B cell (primary cell): ENCODE measurements at regions not wholly inside any gene's neighbourhood (a gene's known extent, or its start where the extent isn't known, plus 50 kb on each side); places are given as distances from the start of the nearest gene placed in this dataset.

Experiments
- ATAC-seq: fragments of 200-7000 bp; cut with Tn5 transposase; one replicate; pipeline ENCODE4 v1.10.0; 2021; ENCODE audit warnings: low read depth, mild to moderate bottlenecking, moderate number of reproducible peaks, moderate library complexity
- CTCF ChIA-PET: fragments of 350-600 bp; sonication (Branson Sonifier 250); formaldehyde crosslinking; loops from one replicate; lab custom pipeline; 2021; ENCODE audit warnings: antibody characterized with exemption, inconsistent platforms; lab: Charles Lee
- POLR2A ChIA-PET: fragments of 350-600 bp; sonication (Branson Sonifier 250); formaldehyde crosslinking; loops from one replicate; lab custom pipeline; 2021; ENCODE audit warnings: antibody characterized with exemption; lab: Charles Lee
- DNase-seq: peaks from one replicate; pipeline ENCODE4 v3.0.0; 2013
- H2AFZ ChIP-seq: 2 replicates; pipeline ENCODE4 v1.6.1; 2012; ENCODE audit warnings: mild to moderate bottlenecking, low read depth, low read length; ENCODE audit not compliant: insufficient read depth, poor library complexity, severe bottlenecking
- H3K27ac ChIP-seq, 2 donors: 1 replicate in 1 of 2; 2 replicates in 1 of 2; pipeline ENCODE4 v1.5.1; 2012 to 2013; ENCODE audit warnings: low read length in 2 of 2, mild to moderate bottlenecking in 2 of 2, moderate library complexity in 1 of 2
- H3K27me3 ChIP-seq, 4 experiments: fragments of 200-600 bp in 1 of 4; sonication (generic) in 1 of 4; replicated peaks in 1 of 4; 1 replicate in 2 of 4; 2 replicates in 2 of 4; pipeline versions ENCODE4 v1.6.1 to v1.7.0; 2013 to 2016; ENCODE audit warnings: low read length in 3 of 4, mild to moderate bottlenecking in 2 of 4, mixed read lengths in 1 of 4, moderate library complexity in 1 of 4; ENCODE audit not compliant: insufficient read depth in 4 of 4, control insufficient read depth in 3 of 4; ENCODE audit errors: control extremely low read depth in 1 of 4
- H3K36me3 ChIP-seq, 2 experiments: replicated peaks in 1 of 2; 1 replicate in 1 of 2; 2 replicates in 1 of 2; pipeline versions ENCODE4 v1.6.1 to v1.7.1; 2013; ENCODE audit warnings: low read length in 1 of 2; ENCODE audit not compliant: insufficient read depth in 2 of 2, control insufficient read depth in 1 of 2; ENCODE audit errors: control extremely low read depth in 1 of 2, extremely low read depth in 1 of 2
- H3K4me1 ChIP-seq, 2 donors: fragments of 200-600 bp in 1 of 2; sonication (generic) in 1 of 2; 1 replicate in 1 of 2; 2 replicates in 1 of 2; pipeline versions ENCODE4 v1.5.1 to v1.6.1; 2013 to 2017; ENCODE audit warnings: low read length in 2 of 2; ENCODE audit not compliant: control insufficient read depth in 2 of 2, insufficient read depth in 2 of 2
- H3K4me2 ChIP-seq: replicated peaks from 2 replicates; pipeline ENCODE3; 2012; ENCODE audit warnings: mild to moderate bottlenecking, low read depth, low read length; ENCODE audit not compliant: poor library complexity, severe bottlenecking
- H3K4me3 ChIP-seq, 5 experiments: fragments of 200-600 bp in 1 of 5; sonication (generic) in 1 of 5; 1 replicate in 3 of 5; 2 replicates in 2 of 5; pipeline versions ENCODE4 v1.5.1 to v1.7.0; 2011 to 2016; ENCODE audit warnings: low read length in 4 of 5, mild to moderate bottlenecking in 4 of 5, low read depth in 2 of 5, control low read depth in 1 of 5, moderate library complexity in 1 of 5; ENCODE audit not compliant: insufficient read depth in 1 of 5; ENCODE audit errors: control extremely low read depth in 1 of 5, extremely low read depth in 1 of 5
- H3K79me2 ChIP-seq: fragments of 200-600 bp; sonication (generic); one replicate; pipeline ENCODE4 v1.6.0; 2016; ENCODE audit warnings: low read length; ENCODE audit not compliant: control insufficient read depth, insufficient read depth
- H3K9ac ChIP-seq: fragments of 200-600 bp; sonication (generic); 2 replicates; pipeline ENCODE4 v1.6.1; 2017; ENCODE audit warnings: mild to moderate bottlenecking, low read length, moderate library complexity
- H3K9me3 ChIP-seq, 3 donors: one replicate each; pipeline versions ENCODE4 v1.6.1 to v1.7.1; 2013; ENCODE audit warnings: low read length in 2 of 3; ENCODE audit not compliant: control insufficient read depth in 2 of 3, insufficient read depth in 1 of 3; ENCODE audit errors: control extremely low read depth in 1 of 3
- H4K20me1 ChIP-seq: 2 replicates; pipeline ENCODE4 v1.6.0; 2012; ENCODE audit warnings: mild to moderate bottlenecking, low read length; ENCODE audit not compliant: insufficient read depth, control insufficient read depth, poor library complexity, severe bottlenecking
- H3K27ac Mint-ChIP-seq: one replicate; pipeline ENCODE4 v1.8.0; 2021; ENCODE audit warnings: mixed read lengths
- H3K27me3 Mint-ChIP-seq: one replicate; pipeline ENCODE4 v1.8.0; 2021; ENCODE audit warnings: mixed read lengths
- H3K4me1 Mint-ChIP-seq: one replicate; pipeline ENCODE4 v1.8.0; 2021; ENCODE audit warnings: mixed read lengths
- H3K4me3 Mint-ChIP-seq: one replicate; pipeline ENCODE4 v1.8.0; 2021; ENCODE audit warnings: mixed read lengths
- H3K9me3 Mint-ChIP-seq: one replicate; pipeline ENCODE4 v1.8.0; 2022; ENCODE audit warnings: mixed read lengths; ENCODE audit not compliant: insufficient read depth
- EZH2 ChIP-seq: IDR thresholded peaks from 2 replicates; pipeline ENCODE4 v1.6.1; 2012; ENCODE audit warnings: borderline replicate concordance, low read depth, mild to moderate bottlenecking, moderate library complexity, low read length; ENCODE audit not compliant: insufficient read depth, poor library complexity, severe bottlenecking
- WGBS: methylation state at CpG from one replicate; pipeline ENCODE4 v1.1.5; 2013; ENCODE audit warnings: missing lambda C conversion rate; ENCODE audit not compliant: insufficient coverage; 5-methylcytosine and 5-hydroxymethylcytosine counted together
- intact Hi-C: fragments of 100-400 bp; cut with micrococcal nuclease; formaldehyde crosslinking; loops from one replicate; pipeline ENCODE4 v1.10.0; 2022
- TF ChIP-seq, protein P1 (sequence below): fragments of 200-600 bp; IDR thresholded peaks from one replicate; pipeline ENCODE4 v1.8.0; 2022; ENCODE audit warnings: antibody characterized with exemption, mild to moderate bottlenecking

GRCh38 chr21:16496609-16497008 is 766.8 kb downstream of the USP25 start:
- no peak for TF ChIP-seq EZH2
- TF ChIP-seq, protein P1, sequence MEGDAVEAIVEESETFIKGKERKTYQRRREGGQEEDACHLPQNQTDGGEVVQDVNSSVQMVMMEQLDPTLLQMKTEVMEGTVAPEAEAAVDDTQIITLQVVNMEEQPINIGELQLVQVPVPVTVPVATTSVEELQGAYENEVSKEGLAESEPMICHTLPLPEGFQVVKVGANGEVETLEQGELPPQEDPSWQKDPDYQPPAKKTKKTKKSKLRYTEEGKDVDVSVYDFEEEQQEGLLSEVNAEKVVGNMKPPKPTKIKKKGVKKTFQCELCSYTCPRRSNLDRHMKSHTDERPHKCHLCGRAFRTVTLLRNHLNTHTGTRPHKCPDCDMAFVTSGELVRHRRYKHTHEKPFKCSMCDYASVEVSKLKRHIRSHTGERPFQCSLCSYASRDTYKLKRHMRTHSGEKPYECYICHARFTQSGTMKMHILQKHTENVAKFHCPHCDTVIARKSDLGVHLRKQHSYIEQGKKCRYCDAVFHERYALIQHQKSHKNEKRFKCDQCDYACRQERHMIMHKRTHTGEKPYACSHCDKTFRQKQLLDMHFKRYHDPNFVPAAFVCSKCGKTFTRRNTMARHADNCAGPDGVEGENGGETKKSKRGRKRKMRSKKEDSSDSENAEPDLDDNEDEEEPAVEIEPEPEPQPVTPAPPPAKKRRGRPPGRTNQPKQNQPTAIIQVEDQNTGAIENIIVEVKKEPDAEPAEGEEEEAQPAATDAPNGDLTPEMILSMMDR: no peak
- H3K27me3 Mint-ChIP-seq: no peaks in the 10 kb centered on the region
- Histone ChIP-seq H3K9me3 (no peaks in the 10 kb centered on the region), H3K27me3 (no peaks in the 10 kb centered on the region), H2AFZ (no peak overlapping the region), H4K20me1 (no peaks in the 10 kb centered on the region), H3K36me3 (no peaks in the 10 kb centered on the region), H3K79me2 (no peaks in the 10 kb centered on the region), H3K27ac (no peak overlapping the region), H3K4me3 (no peak overlapping the region), H3K9ac (no peak overlapping the region), H3K4me1 (no peaks in the 10 kb centered on the region), H3K4me2 (no peak overlapping the region)
- ATAC-seq (no peak), DNase-seq (no peak)
- H3K9me3 Mint-ChIP-seq: peaks cover 7% of the 10 kb centered on the region
- H3K4me3 Mint-ChIP-seq: no peak overlapping the region
- no peaks in the 10 kb centered on the region for H3K4me1 Mint-ChIP-seq
- ChIA-PET CTCF (no interaction called here), POLR2A (no interaction called here)
- no peak overlapping the region for H3K27ac Mint-ChIP-seq
- no CpG with 5 or more reads among the region's 2 CpGs for WGBS
- intact Hi-C loops: no loop called here

DNA sequence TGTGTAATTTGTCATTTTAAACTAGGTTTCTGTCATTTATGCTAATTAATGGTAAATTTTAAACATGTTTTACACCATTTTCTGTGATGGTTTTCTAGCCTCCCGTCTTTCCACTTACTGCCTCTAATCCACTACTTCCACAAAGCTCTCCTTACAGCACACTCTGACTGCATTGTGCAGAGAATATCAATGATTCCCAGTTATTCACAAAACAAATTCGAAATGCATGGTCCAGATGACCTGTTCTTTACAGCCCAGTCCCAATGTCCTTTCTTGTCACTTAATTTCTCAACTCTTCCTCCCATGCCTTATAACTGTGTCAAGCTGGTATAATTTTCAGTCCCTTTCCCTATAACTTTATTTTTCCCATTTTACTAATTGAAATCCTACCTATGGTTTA is 770.5 kb downstream of the USP25 start:
- Mint-ChIP-seq H3K4me1 (no peaks in the 10 kb centered on the region), H3K27me3 (no peaks in the 10 kb centered on the region), H3K27ac (no peak overlapping the region), H3K4me3 (no peak overlapping the region), H3K9me3 (peaks cover 5% of the 10 kb centered on the region)
- intact Hi-C loops: no loop called here
- Histone ChIP-seq H4K20me1 (no peaks in the 10 kb centered on the region), H3K4me3 (no peak overlapping the region), H3K36me3 (no peaks in the 10 kb centered on the region), H3K27me3 (no peaks in the 10 kb centered on the region), H3K9me3 (no peaks in the 10 kb centered on the region), H2AFZ (no peak overlapping the region), H3K9ac (no peak overlapping the region), H3K27ac (no peak overlapping the region), H3K79me2 (no peaks in the 10 kb centered on the region), H3K4me2 (no peak overlapping the region), H3K4me1 (no peaks in the 10 kb centered on the region)
- TF ChIP-seq, protein P1: no peak
- no peak for TF ChIP-seq EZH2
- WGBS: 63% methylated on average over 2 of the region's 2 CpGs
- no peak for DNase-seq
- CTCF ChIA-PET: interaction anchor here (0.6 kb wide), 1 partner anchor 59 kb away, joined by 3 read pairs; no protein-coding TSS in a partner anchor
- no peak for ATAC-seq
- POLR2A ChIA-PET: no interaction called here
